AG10803 (cell line): ENCODE measurements at regions not wholly inside any gene's neighbourhood (a gene's known extent, or its start where the extent isn't known, plus 50 kb on each side); places are given as distances from the start of the nearest gene placed in this dataset.

ENCODE experiments used
- DNase-seq: peaks from one replicate; pipeline ENCODE4 v3.0.0; 2010; ENCODE audit warnings: low read depth
- H3K4me3 ChIP-seq: 2 replicates; pipeline ENCODE4 v1.5.1; 2011; ENCODE audit warnings: mild to moderate bottlenecking, low read length, control low read depth
- CTCF ChIP-seq: conservative IDR thresholded peaks from 2 replicates; pipeline ENCODE4 v1.5.1; 2011; ENCODE audit warnings: mild to moderate bottlenecking, low read length, control low read depth, inconsistent platforms

DNA sequence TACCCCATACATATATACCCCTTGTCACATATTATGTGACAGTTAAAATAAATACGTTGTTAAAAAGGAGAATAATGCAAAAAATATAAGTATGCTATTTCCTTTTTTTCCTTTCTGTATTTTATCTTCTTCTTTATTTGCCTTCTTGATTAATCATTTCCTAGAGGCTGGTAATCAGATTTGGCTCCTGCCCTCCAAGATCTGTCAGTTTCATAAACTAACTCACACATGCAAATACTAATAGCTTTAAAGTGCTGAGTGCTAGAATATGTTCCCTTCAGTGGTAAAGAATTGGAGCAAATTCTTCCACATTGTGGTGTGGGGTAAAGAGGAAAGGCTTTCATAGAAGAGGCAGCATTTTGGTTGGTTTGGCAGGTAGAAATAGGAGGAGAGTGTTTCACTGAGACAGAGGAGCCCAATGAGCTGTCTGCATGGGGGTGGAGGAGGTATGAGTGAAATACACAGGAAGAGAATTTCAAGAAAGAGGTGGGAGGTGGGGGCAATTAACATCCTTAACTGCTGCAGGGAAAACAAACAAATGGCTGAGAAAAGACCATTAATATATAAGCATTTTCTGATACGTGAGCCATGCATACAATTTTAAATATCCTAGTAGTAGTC, 523.9 kb downstream of the BMP2 start:
- no peak for DNase-seq
- no peak overlapping the region for H3K4me3 ChIP-seq
- TF ChIP-seq CTCF, result no peak

DNA sequence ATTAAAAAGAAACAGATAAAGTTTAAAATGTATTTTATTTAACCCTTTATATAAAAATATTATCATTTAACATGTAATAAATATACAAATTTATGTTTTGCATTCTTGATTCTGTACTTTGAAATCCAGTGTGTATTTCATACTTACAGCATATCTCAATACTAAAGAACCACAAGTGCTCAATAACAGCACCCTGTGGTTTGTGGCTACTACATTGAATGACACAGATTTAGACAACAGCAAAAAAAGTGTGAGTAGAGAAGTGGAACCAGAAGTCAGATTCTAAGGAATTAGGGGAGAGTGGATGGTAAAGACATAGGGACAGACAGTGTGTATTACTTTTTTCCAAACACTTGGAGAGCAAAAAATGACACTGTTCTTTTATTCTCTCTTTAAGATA, 524.5 kb downstream of the BMP2 start:
- TF ChIP-seq CTCF, result no peak
- no peak overlapping the region for H3K4me3 ChIP-seq
- DNase-seq, result no peak

DNA sequence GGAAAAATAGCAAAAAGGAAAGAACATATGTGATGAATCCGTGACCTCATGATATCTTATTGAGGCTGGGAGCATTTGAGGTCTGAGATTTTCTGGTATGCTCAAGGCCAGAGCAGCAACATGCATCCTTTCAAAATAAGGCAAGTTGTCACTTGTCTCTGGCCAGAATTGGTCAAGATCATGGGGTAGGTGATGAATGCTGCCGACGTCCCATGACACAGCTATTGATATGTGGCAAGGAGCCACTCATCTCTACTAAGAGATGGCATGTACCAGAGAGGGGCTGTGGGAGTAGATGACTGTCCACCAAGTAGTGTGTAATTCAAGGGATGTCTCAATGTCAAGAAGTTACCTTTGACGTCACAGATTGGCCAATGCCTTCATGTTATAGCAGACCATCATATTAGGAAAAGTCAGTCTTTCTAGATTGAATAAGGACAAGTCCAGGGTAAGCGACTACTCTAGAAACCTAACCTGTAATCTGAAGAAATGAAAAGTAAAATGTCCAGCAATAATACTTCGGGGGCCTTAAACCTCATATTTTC, 527.4 kb downstream of the BMP2 start:
- no peak for DNase-seq
- TF ChIP-seq CTCF, result no peak
- H3K4me3 ChIP-seq, result no peak overlapping the region

GRCh38 chr20:7301807-7302206, 534.3 kb downstream of the BMP2 start:
- DNase-seq, result no peak
- no peak overlapping the region for H3K4me3 ChIP-seq
- no peak for TF ChIP-seq CTCF

- no peak for TF ChIP-seq CTCF
- DNase-seq, result no peak
- H3K4me3 ChIP-seq, result no peak overlapping the region
Observed at GRCh38 chr20:7302250-7302649, 534.8 kb downstream of the BMP2 start.

- no peak for TF ChIP-seq CTCF
- DNase-seq, result no peak
- H3K4me3 ChIP-seq, result no peak overlapping the region
Observed at GRCh38 chr20:7305976-7306375, 538.5 kb downstream of the BMP2 start.

GRCh38 chr20:7308163-7308562, 540.7 kb downstream of the BMP2 start:
- no peak for DNase-seq
- no peak overlapping the region for H3K4me3 ChIP-seq
- TF ChIP-seq CTCF, result no peak
